Superior temporal gyrus (tissue), 1 donor: ENCODE measurements at regions not wholly inside any gene's neighbourhood (a gene's known extent, or its start where the extent isn't known, plus 50 kb on each side); places are given as distances from the start of the nearest gene placed in this dataset.
"Not testable (repeated sequence)": the region's sequence is repeated elsewhere in the genome, so short reads cannot be mapped to it uniquely, and the experiment has no call there.

Experiments
- DNase-seq: peaks from one replicate; pipeline ENCODE4 v3.0.0-alpha.2; 2016; ENCODE audit errors: extremely low spot score

- no peak for DNase-seq
These were observed 256.4 kb upstream of the POM121L12 start for GRCh38 chr7:52779004-52779403.

DNA sequence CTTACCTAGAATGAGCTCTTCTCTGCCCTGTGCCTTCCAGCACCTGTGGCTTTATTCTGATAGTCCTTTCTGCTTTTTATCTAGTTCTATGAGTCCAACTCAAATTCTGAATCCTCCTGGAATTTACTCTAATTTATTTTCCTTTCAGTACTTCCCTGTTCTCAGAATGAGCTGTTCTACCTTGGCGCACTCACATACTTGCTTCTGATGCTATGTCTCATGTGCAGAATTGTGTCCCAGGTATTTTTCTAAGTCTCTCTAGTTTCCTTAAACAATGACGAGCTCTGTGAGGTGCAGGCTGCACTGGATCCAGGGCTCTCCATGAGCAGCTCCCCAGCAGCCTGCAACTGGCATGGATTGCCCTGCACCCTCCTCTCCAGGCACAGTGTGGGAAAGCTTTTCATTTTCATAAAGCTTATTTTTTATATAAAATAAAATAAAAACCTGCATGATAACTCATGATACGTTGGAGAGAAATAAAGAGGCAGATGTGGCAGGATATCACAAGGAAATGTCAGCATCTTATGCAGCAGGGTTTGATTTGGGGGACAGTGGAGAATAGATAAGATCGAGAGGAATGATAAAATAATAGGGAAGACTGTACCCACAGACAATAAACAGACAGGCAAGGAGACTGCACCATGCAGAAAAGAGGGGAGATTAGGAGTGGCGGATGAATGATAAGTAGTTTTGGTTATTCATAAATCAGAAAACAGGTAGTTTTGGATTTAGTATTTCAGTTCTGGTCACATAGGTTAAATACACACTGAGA lies 258.2 kb upstream of the POM121L12 start:
- no peak for DNase-seq

DNA sequence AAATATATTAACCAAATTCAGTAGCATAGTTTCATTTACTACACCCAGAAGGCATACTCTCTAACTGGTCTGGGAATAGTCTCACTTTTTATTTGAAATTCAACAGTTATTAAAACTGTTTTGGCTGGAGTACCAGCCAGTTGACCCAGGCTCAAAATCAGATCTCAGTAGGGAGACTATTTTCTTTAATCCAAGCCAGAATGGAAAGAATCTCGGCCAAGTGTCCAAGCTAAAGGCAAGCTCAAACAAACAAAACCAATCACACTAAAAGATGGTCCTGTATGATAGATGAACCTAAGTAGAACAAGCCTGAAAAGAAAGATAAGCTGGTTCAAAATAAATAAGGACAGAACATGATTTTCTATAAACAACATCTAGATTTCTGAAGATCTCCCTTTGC lies 259.6 kb upstream of the POM121L12 start:
- DNase-seq: no peak

DNA sequence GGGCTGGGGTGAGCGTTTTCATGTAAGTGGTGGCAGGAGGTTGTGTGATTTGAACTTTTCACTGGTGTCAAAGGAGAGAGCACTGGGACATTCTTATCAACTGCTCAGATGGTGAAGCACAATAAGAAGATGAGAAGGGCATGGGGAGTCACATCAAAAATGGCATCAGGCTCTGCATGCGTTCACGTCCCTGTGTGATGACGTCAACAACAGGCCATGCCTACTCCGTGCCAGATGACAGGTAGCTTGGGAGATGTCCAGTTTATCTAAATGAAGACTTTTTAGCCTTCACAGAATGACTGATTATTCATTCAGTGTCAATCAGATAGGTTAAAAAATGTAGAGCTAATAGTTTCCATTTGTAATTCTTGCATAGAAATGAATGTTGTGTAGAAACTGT lies 264.3 kb upstream of the POM121L12 start:
- DNase-seq: no peak

GRCh38 chr7:52764492-52765169 lies 270.8 kb upstream of the POM121L12 start:
- DNase-seq: no peak

DNA sequence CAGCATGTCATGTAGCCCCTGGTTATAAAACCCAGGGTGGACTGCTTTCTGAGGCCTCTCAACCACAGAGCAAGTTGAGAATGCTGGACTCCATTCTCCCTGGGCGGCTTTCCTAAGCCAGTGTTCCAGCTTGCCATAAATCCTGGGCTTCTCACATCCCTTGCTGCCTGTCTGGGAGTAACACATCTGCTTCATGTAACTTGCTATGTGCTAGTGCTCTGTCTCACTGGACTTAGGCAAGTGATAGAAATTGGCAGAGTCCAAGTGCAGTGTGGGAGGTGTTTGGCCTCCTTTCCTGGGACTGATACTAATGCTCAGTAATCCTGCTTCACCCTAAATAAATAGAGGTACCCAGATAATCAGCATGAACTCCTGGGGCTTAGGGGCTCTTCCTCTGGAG lies 277.1 kb upstream of the POM121L12 start:
- DNase-seq: no peak

GRCh38 chr7:52753855-52754254 lies 281.6 kb upstream of the POM121L12 start:
- DNase-seq: no peak

DNA sequence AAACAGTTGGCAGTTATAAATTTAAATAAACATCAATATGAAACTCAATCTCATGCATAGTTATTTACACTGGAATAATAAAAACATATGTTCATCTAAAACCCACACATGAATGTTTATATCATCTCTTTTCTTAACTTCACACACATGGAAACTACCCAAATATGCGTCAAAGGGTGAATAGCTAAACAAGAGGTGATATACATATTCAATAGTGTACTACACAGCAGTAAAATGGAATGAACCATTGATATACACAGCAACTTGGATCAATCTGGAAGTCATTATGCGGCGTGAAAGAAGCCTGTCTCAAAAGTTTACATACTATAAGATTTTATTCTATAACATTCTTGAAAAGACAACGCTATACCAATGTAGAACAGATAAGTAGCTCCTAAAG lies 282.5 kb upstream of the POM121L12 start:
- DNase-seq: no peak

GRCh38 chr7:52749880-52750279 lies 285.6 kb upstream of the POM121L12 start:
- DNase-seq: no peak

DNA sequence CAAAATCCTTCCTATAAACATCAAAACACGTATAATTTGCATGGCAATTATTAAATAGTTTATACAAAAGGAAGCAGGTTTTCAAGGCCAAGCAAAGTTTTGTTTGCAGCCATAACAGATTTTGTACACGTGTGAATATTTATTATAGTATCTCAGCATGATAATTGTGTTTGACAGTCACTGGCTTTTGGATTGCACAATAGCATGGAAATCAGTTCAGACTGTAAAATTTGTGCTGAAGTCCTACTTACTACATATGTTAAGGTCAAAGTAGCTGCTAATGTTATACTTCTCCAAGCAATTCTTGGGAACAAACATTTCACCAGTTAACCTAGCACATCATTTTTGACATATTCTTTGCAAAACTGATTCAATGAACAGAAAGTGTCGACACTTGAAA lies 287.6 kb upstream of the POM121L12 start:
- no peak for DNase-seq

- DNase-seq: no peak
These were observed 293.7 kb upstream of the POM121L12 start for GRCh38 chr7:52741670-52742290.

- DNase-seq: no peak
These were observed 299.8 kb upstream of the POM121L12 start for GRCh38 chr7:52735656-52736055.

- not testable (repeated sequence) for DNase-seq
These were observed 306.8 kb upstream of the POM121L12 start for GRCh38 chr7:52728683-52729082.

DNA sequence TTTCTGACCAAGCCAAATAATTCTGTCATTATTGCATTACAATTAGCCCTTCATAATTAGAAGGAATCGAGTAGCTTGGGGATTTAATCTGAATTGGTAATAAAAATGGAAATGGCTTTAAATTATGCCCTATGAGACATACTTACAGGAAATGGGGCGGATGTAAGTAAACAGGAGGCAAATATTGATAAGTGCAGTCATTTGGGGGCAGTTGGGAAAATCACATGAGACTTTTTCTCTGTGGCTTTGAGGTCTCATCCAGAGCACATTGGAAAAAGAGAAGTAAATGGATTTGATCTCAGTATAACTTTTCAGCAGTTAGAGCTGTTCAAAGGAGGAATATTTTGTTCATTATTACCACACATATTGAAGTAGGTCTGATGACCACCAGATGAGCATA lies 307.8 kb upstream of the POM121L12 start:
- DNase-seq: no peak

DNA sequence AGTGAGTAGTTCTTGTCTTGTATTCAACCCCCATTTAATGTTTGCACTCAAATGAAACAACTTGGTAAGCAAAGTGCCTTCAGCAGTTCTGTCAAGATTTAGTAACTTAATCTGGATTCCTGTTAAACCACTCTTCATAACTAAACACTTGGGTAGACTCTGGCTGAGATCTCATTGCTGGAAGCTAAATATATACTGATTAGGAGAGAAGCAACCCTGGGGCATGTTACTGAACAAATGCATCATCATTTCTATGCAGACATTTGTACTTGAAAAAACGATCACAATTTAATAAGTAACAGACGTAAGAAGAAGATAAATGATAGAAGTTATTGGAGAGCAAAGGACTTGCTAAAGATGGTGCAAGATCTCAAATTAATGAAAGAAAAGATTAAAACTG lies 308.4 kb upstream of the POM121L12 start:
- no peak for DNase-seq

- DNase-seq: no peak
These were observed 308.9 kb upstream of the POM121L12 start for GRCh38 chr7:52726493-52726892.

- no peak for DNase-seq
These were observed 311.8 kb upstream of the POM121L12 start for GRCh38 chr7:52723606-52724005.

- DNase-seq: no peak
These were observed 314.6 kb upstream of the POM121L12 start for GRCh38 chr7:52720856-52721255.

GRCh38 chr7:52719677-52720076 lies 315.8 kb upstream of the POM121L12 start:
- DNase-seq: no peak

- DNase-seq: no peak
These were observed 319.7 kb upstream of the POM121L12 start for GRCh38 chr7:52715701-52716100.

DNA sequence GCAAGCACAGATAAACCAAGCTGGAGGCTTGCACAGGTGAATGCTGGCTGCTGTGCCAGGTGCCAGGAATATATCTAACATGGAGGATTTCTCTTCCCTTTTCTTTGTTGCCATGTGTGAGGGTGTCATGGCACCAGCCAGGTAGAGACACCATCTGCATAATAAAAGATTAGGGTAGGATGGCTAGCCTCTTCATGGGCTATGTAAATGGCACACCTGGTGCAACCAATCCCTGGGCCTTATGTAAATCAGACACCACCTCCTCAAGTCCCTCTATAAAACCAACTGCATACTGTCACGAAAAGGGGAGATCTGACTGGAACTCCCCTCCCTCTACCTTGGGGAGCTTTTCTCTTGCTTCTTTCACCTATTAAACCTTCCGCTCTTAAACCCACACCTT lies 322.5 kb upstream of the POM121L12 start:
- DNase-seq: no peak

DNA sequence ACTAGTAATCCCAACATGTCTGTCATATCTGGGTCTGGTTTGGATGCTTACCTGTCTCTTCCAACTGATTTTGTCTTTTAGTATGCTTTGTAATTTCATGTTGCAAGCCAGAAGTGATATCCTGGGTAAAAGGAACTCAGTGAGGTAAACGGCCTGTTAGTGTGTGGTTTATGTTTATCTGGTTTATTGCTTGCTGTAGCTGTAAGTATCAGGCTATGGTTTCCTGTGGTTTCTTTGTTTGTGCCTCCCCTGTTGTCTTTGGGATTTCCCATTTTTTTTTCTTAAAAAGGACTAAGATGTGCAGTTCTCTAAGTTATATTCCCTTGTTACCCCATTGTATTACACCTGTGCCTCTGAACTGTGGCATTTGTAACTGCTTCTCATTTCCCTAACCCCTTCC lies 323.5 kb upstream of the POM121L12 start:
- no peak for DNase-seq

DNA sequence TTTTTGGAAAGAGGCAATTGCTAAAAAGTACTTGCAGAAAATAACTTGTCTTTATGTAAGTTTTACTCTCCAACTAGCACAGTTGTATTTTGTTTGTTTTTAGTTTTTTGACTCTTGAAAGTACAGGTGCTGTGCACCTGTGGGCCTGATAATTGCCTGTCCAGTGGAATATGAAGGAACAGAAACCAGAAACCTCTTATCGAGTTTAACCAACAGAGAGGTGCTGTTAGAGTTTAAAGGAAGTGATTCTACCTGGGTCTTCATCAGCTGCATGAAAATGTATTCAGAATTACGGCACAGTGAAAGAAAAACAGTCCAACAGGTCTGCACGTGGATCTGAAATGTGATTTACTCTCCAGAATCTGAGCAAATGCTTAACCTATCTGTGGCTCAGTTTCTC lies 326.6 kb upstream of the POM121L12 start:
- no peak for DNase-seq
